Transverse colon (tissue), 4 donors: ENCODE measurements at regions not wholly inside any gene's neighbourhood (a gene's known extent, or its start where the extent isn't known, plus 50 kb on each side); places are given as distances from the start of the nearest gene placed in this dataset.

Source experiments
- DNase-seq: peaks from one replicate; pipeline ENCODE4 v3.0.0-alpha.2; 2019
- H3K27ac ChIP-seq, 4 donors: fragments of 200-600 bp; sonication (generic); 2 replicates each; pipeline ENCODE4 v1.5.1; 2016 to 2018; ENCODE audit warnings: inconsistent platforms in 4 of 4
- H3K27me3 ChIP-seq: fragments of 200-600 bp; sonication (generic); 2 replicates; pipeline ENCODE4 v1.5.1; 2017; ENCODE audit warnings: inconsistent platforms
- H3K36me3 ChIP-seq, 4 donors: fragments of 200-600 bp; sonication (generic); 2 replicates each; pipeline ENCODE4 v1.5.1; 2017 to 2019; ENCODE audit warnings: inconsistent platforms in 4 of 4
- H3K4me1 ChIP-seq, 4 donors: fragments of 200-600 bp; sonication (generic); 2 replicates each; pipeline ENCODE4 v1.5.1; 2017 to 2020; ENCODE audit warnings: inconsistent platforms in 4 of 4
- H3K4me3 ChIP-seq, 4 donors: fragments of 200-600 bp; sonication (generic); 1 replicate in 1 of 4; 2 replicates in 3 of 4; pipeline versions ENCODE4 v1.5.1 to v1.6.1; 2017 to 2019; ENCODE audit warnings: inconsistent platforms in 4 of 4
- H3K9me3 ChIP-seq, 2 donors: fragments of 200-600 bp; sonication (generic); 2 replicates each; pipeline ENCODE4 v1.5.1; 2017 to 2019; ENCODE audit warnings: inconsistent platforms in 2 of 2
- EP300 ChIP-seq: sonication (generic); formaldehyde crosslinking; IDR thresholded peaks from one replicate; pipeline ENCODE4 v1.6.1; 2017; ENCODE audit warnings: antibody characterized with exemption, low read depth
- POLR2A ChIP-seq: fragments of 450-650 bp; IDR thresholded peaks from one replicate; pipeline ENCODE4 v1.6.1; 2016; ENCODE audit warnings: antibody characterized with exemption, mild to moderate bottlenecking, moderate library complexity
- POLR2AphosphoS5 ChIP-seq, 3 donors: sonication (generic); formaldehyde crosslinking; IDR thresholded peaks; one replicate each; pipeline ENCODE4 v1.6.1; 2016; ENCODE audit warnings: antibody characterized with exemption in 3 of 3
- WGBS, 2 donors: methylation state at CpG; one replicate each; pipeline ENCODE4 v1.1.5; 2018; ENCODE audit warnings: low coverage in 1 of 2; 5-methylcytosine and 5-hydroxymethylcytosine counted together
- in situ Hi-C, 4 donors: fragments of 200-750 bp; cut with MboI; loops; one replicate each; pipeline versions ENCODE4 v1.15.0 to v1.15.1; 2017; ENCODE audit warnings: low sequenced_read_pairs in 3 of 4, low pct_ligation_motif_present in 1 of 4, low pct_unique_long_range_greater_than_20kb in 1 of 4
- intact Hi-C: fragments of 100-400 bp; cut with DNase I; formaldehyde crosslinking; loops from one replicate; pipeline ENCODE4 v1.15.1; 2023; ENCODE audit warnings: low total_unique reads
- TF ChIP-seq, protein P1 (sequence below), 5 experiments: fragments of 200-600 bp in 3 of 5; fragments of 450-650 bp in 2 of 5; sonication (generic) in 3 of 5; IDR thresholded peaks; 1 replicate in 2 of 5; 2 replicates in 3 of 5; pipeline ENCODE4 v1.5.1; 2016 to 2017; ENCODE audit warnings: antibody characterized with exemption in 5 of 5, inconsistent platforms in 3 of 5, mild to moderate bottlenecking in 2 of 5, moderate library complexity in 1 of 5

DNA sequence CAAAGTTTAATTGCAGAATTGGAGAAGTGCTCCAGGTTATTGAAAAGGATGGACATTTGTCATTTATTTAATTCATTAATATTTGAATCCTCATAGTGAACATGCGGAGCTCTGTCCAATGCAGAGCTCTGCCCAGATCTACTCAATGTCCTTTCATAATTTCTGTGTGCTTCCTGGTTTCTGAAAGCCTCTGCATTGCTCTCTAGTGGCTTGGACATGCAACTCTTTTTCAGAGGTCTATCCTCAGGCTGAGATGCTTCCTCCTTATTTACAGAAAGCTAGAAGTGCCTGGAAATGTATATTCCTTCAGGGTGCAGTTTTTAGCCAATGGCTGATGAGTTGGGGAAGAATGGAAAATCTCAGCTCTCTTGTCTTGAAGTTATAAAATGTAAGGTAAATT lies 786.1 kb upstream of the AADAT start:
- H3K9me3 ChIP-seq: no peaks in the 10 kb centered on the region
- no peak for TF ChIP-seq POLR2A
- no peak for TF ChIP-seq POLR2AphosphoS5 (IDR thresholded peaks at IDR 0.05)
- TF ChIP-seq, protein P1, sequence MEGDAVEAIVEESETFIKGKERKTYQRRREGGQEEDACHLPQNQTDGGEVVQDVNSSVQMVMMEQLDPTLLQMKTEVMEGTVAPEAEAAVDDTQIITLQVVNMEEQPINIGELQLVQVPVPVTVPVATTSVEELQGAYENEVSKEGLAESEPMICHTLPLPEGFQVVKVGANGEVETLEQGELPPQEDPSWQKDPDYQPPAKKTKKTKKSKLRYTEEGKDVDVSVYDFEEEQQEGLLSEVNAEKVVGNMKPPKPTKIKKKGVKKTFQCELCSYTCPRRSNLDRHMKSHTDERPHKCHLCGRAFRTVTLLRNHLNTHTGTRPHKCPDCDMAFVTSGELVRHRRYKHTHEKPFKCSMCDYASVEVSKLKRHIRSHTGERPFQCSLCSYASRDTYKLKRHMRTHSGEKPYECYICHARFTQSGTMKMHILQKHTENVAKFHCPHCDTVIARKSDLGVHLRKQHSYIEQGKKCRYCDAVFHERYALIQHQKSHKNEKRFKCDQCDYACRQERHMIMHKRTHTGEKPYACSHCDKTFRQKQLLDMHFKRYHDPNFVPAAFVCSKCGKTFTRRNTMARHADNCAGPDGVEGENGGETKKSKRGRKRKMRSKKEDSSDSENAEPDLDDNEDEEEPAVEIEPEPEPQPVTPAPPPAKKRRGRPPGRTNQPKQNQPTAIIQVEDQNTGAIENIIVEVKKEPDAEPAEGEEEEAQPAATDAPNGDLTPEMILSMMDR (IDR thresholded peaks at IDR 0.05): no peak
- TF ChIP-seq EP300: no peak
- intact Hi-C loops: no loop called here
- H3K4me1 ChIP-seq: no peaks in the 10 kb centered on the region
- in situ Hi-C loops: no loop called here
- no peak for DNase-seq
- no peaks in the 10 kb centered on the region for H3K36me3 ChIP-seq
- H3K4me3 ChIP-seq: no peak overlapping the region
- H3K27ac ChIP-seq: no peak overlapping the region
- no peaks in the 10 kb centered on the region for H3K27me3 ChIP-seq
- 77 to 100% methylated on average over 1 of the region's 1 CpG for WGBS, 2 donors

- DNase-seq: no peak
- Histone ChIP-seq H3K27ac (no peak overlapping the region), H3K27me3 (no peaks in the 10 kb centered on the region), H3K4me3 (no peak overlapping the region), H3K9me3 (no peaks in the 10 kb centered on the region), H3K4me1 (no peaks in the 10 kb centered on the region), H3K36me3 (no peaks in the 10 kb centered on the region)
- intact Hi-C loops (no loop called here), in situ Hi-C loops (loop anchor here in 1 of 4 donors (25.0 kb wide), 1 partner anchor 735 kb away; no protein-coding TSS in a partner anchor)
- TF ChIP-seq, protein P1 (IDR thresholded peaks at IDR 0.05): no peak
- TF ChIP-seq POLR2A: no peak
- no peak for TF ChIP-seq POLR2AphosphoS5 (IDR thresholded peaks at IDR 0.05)
- no peak for TF ChIP-seq EP300
Observed at GRCh38 chr4:170872794-170873193, 783.0 kb upstream of the AADAT start.

DNA sequence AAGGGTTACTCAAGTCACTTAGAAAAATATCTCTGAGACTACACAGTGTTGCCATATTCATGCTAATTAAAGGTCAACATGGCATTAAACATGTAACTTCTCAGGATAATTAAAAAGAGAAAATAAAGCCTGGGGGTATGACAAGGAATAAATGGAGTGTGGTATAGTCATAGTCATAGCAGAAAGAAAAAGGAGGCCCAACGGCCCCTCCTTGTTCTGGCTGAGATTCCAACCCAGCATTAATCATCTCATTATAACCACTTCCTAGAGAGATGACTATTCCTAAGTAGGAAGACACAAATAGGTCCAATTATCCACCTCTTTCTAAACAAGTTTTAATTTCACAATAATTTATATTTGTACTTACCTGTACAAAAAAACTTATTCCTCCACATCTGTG lies 778.4 kb upstream of the AADAT start:
- no peaks in the 10 kb centered on the region for H3K4me1 ChIP-seq
- DNase-seq: no peak
- WGBS, 2 donors: 0 to 33% methylated on average over 1 of the region's 1 CpG
- intact Hi-C loops (no loop called here), in situ Hi-C loops (loop anchor here in 1 of 4 donors (25.0 kb wide), 1 partner anchor 731 kb away; no protein-coding TSS in a partner anchor)
- H3K9me3 ChIP-seq: no peaks in the 10 kb centered on the region
- H3K27me3 ChIP-seq: no peaks in the 10 kb centered on the region
- no peak for TF ChIP-seq POLR2A
- TF ChIP-seq, protein P1 (IDR thresholded peaks at IDR 0.05): no peak
- TF ChIP-seq EP300: no peak
- TF ChIP-seq POLR2AphosphoS5 (IDR thresholded peaks at IDR 0.05): no peak
- H3K27ac ChIP-seq: no peak overlapping the region
- no peaks in the 10 kb centered on the region for H3K36me3 ChIP-seq
- no peak overlapping the region for H3K4me3 ChIP-seq

GRCh38 chr4:170854097-170854496 lies 764.3 kb upstream of the AADAT start:
- WGBS, 2 donors: 50 to 58% methylated on average over 1 of the region's 1 CpG
- Histone ChIP-seq H3K4me3 (no peak overlapping the region), H3K27me3 (no peaks in the 10 kb centered on the region), H3K9me3 (no peaks in the 10 kb centered on the region), H3K36me3 (no peaks in the 10 kb centered on the region), H3K4me1 (peaks cover 0 to 5% (median 0%) of the 10 kb centered on the region in 4 donors), H3K27ac (no peak overlapping the region)
- in situ Hi-C loops: loop anchor here in 1 of 4 donors (25.0 kb wide), 1 partner anchor 717 kb away; no protein-coding TSS in a partner anchor
- TF ChIP-seq POLR2AphosphoS5 (IDR thresholded peaks at IDR 0.05): no peak
- no peak for TF ChIP-seq EP300
- TF ChIP-seq POLR2A: no peak
- TF ChIP-seq, protein P1 (IDR thresholded peaks at IDR 0.05): no peak
- no peak for DNase-seq
- intact Hi-C loops: no loop called here
